ENCODE measurements at regions not wholly inside any gene's neighbourhood (a gene's known extent, or its start where the extent isn't known, plus 50 kb on each side); places are given as distances from the start of the nearest gene placed in this dataset.

DNA sequence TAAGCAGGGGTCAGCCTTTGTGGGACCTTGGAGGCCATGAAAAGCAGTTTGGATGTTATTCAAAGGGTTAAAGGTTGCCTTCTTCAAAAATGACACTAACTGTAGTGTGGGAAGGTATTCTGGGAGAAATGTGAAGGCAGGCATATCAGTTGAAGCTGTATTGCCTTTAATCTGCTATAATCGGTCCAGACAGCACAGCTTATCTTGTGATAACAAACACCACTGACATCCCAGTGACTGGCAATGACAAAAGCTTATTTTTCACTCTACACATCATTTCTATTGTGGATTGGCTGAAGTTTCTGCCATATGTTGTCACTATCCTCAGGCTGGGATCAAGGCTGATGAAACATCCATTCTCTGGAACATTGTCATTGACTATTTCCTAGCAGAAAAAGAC, 1149.2 kb downstream of the GRM8 start:
- intact Hi-C loops (cut with DNase I), result no loop called here
- DNase-seq (no peak), ATAC-seq (no peak)
- no peak overlapping the region for H3K27ac ChIP-seq
- H3K27me3 ChIP-seq, result no peaks in the 10 kb centered on the region
- H3K4me1 ChIP-seq, result no peaks in the 10 kb centered on the region
- no peak overlapping the region for H3K4me3 ChIP-seq
- WGBS, 4 donors, result 4 to 24% (median 15%) methylated on average over 1 of the region's 1 CpG
- H3K36me3 ChIP-seq, result no peaks in the 10 kb centered on the region
- TF ChIP-seq POLR2A (IDR thresholded peaks at IDR 0.05) (no peak), CTCF (IDR thresholded peaks at IDR 0.05) (no peak)
- H3K9me3 ChIP-seq, result peaks cover 0 to 4% (median 0%) of the 10 kb centered on the region in 12 donors

- H3K9me3 ChIP-seq, result peaks cover 0 to 20% (median 0%) of the 10 kb centered on the region in 12 donors
- H3K27me3 ChIP-seq, result no peaks in the 10 kb centered on the region
- no peak overlapping the region for H3K27ac ChIP-seq
- DNase-seq, result no peak
- no peak for TF ChIP-seq POLR2A (IDR thresholded peaks at IDR 0.05)
- no peak for TF ChIP-seq CTCF (IDR thresholded peaks at IDR 0.05)
- H3K36me3 ChIP-seq, result no peaks in the 10 kb centered on the region
- no peak overlapping the region for H3K4me3 ChIP-seq
- H3K4me1 ChIP-seq, result no peaks in the 10 kb centered on the region
- no peak for ATAC-seq
- intact Hi-C loops (cut with DNase I), result no loop called here
Measured at GRCh38 chr7:126083014-126083413, 1153.4 kb upstream of the POT1 start.

DNA sequence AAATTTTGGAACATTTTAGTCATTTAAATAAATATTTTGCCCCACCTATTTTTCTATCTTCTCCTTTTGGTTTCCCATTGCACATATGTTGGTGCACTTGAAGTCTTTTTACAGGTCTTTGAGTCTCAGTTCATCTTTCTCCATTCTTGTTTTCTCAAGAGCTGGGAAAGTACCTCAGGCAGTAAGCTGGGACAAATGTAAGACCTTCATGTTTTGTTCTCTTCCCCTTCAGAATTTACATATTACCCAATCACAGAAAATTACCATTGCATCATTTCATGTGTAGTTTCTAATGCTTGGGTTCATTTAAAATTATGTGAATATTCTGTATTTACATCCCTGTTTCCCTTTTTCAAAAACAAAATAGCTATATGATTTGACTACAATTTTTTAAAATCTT, 1150.0 kb upstream of the POT1 start:
- no peaks in the 10 kb centered on the region for H3K27me3 ChIP-seq
- intact Hi-C loops (cut with DNase I), result no loop called here
- ATAC-seq, result no peak
- TF ChIP-seq CTCF (IDR thresholded peaks at IDR 0.05), result no peak
- no peak for TF ChIP-seq POLR2A (IDR thresholded peaks at IDR 0.05)
- H3K4me3 ChIP-seq, result no peak overlapping the region
- H3K4me1 ChIP-seq, result no peaks in the 10 kb centered on the region
- no peaks in the 10 kb centered on the region for H3K9me3 ChIP-seq
- no peak overlapping the region for H3K27ac ChIP-seq
- no peaks in the 10 kb centered on the region for H3K36me3 ChIP-seq
- DNase-seq, result no peak

GRCh38 chr7:126079151-126079550, 1149.5 kb upstream of the POT1 start:
- Histone ChIP-seq H3K27me3 (no peaks in the 10 kb centered on the region), H3K4me3 (no peak overlapping the region), H3K27ac (no peak overlapping the region), H3K36me3 (no peaks in the 10 kb centered on the region), H3K9me3 (no peaks in the 10 kb centered on the region), H3K4me1 (no peaks in the 10 kb centered on the region)
- 79 to 85% (median 82%) methylated on average over 3 of the region's 3 CpGs for WGBS, 4 donors
- intact Hi-C loops (cut with DNase I), result no loop called here
- DNase-seq, result no peak
- TF ChIP-seq POLR2A (IDR thresholded peaks at IDR 0.05) (no peak), CTCF (IDR thresholded peaks at IDR 0.05) (no peak)
- ATAC-seq, result no peak
